NOMO-1 treated with DMSO at 0.1 percent for 48 hours (cell line): ENCODE measurements at regions not wholly inside any gene's neighbourhood (a gene's known extent, or its start where the extent isn't known, plus 50 kb on each side); places are given as distances from the start of the nearest gene placed in this dataset.
"Not testable (repeated sequence)": the region's sequence is repeated elsewhere in the genome, so short reads cannot be mapped to it uniquely, and the experiment has no call there.

ENCODE experiments used
- DNase-seq: peaks from one replicate; lab custom pipeline; 2025; ENCODE audit not compliant: unreplicated experiment; lab: John Stamatoyannopoulos, UW

- DNase-seq = no peak
Observed at GRCh38 chr4:132809298-132810032, 339.6 kb upstream of the PCDH10 start.

GRCh38 chr4:132813061-132813460, 336.0 kb upstream of the PCDH10 start:
- not testable (repeated sequence) for DNase-seq

GRCh38 chr4:132818091-132818490, 331.0 kb upstream of the PCDH10 start:
- no peak for DNase-seq

GRCh38 chr4:132823419-132823818, 325.7 kb upstream of the PCDH10 start:
- no peak for DNase-seq

GRCh38 chr4:132824761-132825160, 324.3 kb upstream of the PCDH10 start:
- no peak for DNase-seq

- no peak for DNase-seq
Observed at GRCh38 chr4:132827522-132827921, 321.6 kb upstream of the PCDH10 start.

GRCh38 chr4:132838244-132838643, 310.9 kb upstream of the PCDH10 start:
- DNase-seq = no peak

- no peak for DNase-seq
Observed at GRCh38 chr4:132839070-132839469, 310.0 kb upstream of the PCDH10 start.

- no peak for DNase-seq
Observed at GRCh38 chr4:132859929-132860328, 289.2 kb upstream of the PCDH10 start.

GRCh38 chr4:132860976-132861375, 288.1 kb upstream of the PCDH10 start:
- no peak for DNase-seq

- DNase-seq = no peak
Observed at GRCh38 chr4:132863619-132864018, 285.5 kb upstream of the PCDH10 start.

- DNase-seq = no peak
Observed at GRCh38 chr4:132865458-132865857, 283.6 kb upstream of the PCDH10 start.

GRCh38 chr4:132865922-132866321, 283.2 kb upstream of the PCDH10 start:
- DNase-seq = no peak

GRCh38 chr4:132866616-132867015, 282.5 kb upstream of the PCDH10 start:
- no peak for DNase-seq

GRCh38 chr4:132893787-132894186, 255.3 kb upstream of the PCDH10 start:
- DNase-seq = no peak

GRCh38 chr4:132901224-132901623, 247.9 kb upstream of the PCDH10 start:
- DNase-seq = no peak

- no peak for DNase-seq
Observed at GRCh38 chr4:132910229-132910748, 238.8 kb upstream of the PCDH10 start.

- DNase-seq = no peak
Observed at GRCh38 chr4:132918096-132918495, 231.0 kb upstream of the PCDH10 start.

- no peak for DNase-seq
Observed at GRCh38 chr4:132923516-132923915, 225.6 kb upstream of the PCDH10 start.

GRCh38 chr4:132934911-132935310, 214.2 kb upstream of the PCDH10 start:
- DNase-seq = no peak

- no peak for DNase-seq
Observed at GRCh38 chr4:132955146-132955545, 193.9 kb upstream of the PCDH10 start.

- DNase-seq = no peak
Observed at GRCh38 chr4:132956962-132957361, 192.1 kb upstream of the PCDH10 start.
